Activated CD4-positive, alpha-beta T cell treated with anti-CD3 and anti-CD28 coated beads for 1 hour (primary cell): ENCODE measurements at regions not wholly inside any gene's neighbourhood (a gene's known extent, or its start where the extent isn't known, plus 50 kb on each side); places are given as distances from the start of the nearest gene placed in this dataset.

Experiments
- DNase-seq: peaks from one replicate; pipeline ENCODE4 v3.0.0-alpha.2; 2020

DNA sequence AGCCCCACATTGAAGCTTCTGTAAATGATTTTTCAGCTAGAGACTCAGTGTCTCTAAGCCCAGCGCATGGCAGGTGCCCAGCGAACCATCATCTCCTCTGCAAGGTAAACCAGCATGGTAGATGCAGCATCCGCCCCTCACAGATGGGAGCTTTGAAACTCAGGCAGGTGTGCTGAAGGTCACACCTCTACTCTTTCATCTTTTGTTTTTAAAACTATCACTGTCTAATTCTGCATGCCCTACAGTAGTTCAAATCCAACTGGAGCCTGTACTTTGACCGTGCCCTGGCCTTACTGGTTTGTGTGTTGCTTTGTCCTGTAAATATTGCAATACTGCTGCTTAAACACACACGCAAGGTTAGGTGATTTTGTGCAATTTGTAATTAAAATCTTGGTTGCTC, 831.1 kb downstream of the GALR1 start:
- no peak for DNase-seq

- DNase-seq, result no peak
Measured at GRCh38 chr18:78082816-78083215, 833.2 kb downstream of the GALR1 start.

DNA sequence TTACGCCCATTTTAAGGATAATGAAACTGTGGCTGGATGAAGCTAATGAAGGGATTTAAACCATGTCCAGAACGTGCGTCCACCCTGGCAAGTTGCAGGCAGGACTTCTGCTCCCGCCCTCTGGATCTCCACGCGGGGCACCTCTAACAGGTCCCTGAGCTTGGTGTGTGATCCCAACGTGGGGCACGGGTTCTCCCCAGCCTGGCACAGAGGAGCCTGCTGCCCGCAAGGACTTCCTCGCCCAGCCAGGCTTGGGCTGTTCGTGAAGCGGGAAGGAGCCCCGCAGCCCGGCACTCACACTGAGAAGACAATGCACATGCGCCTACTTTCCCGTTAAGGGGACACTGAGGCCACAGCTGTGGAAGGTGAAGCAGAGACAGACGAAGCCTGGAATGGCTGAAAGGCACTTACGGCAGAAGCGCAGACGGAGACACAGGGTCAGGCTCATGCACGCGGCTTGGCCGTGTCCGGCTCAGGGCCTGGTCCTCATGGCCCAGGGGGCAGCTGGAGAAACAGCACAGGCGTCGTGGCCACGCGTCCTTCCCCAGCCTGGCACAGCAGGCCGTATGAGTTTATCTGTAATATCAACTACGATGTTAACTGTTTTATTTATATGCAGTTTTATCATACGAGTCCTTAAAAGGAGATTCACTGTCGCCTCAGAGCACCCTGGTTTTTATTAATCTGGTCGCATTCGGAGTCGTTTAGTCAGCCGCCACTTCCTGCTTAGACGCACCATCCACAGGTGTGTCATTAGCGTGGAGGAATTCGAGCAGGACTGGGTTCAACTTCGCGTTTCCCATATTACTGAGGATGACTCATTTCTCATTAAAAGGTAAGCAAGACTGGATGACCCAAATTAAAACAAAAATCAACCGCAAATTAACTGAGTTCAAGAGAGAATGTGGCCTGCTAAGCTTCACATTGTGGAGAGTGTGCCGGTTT, 835.9 kb downstream of the GALR1 start:
- no peak for DNase-seq

- DNase-seq, result no peak
Measured at GRCh38 chr18:78086931-78087330, 837.3 kb downstream of the GALR1 start.

DNA sequence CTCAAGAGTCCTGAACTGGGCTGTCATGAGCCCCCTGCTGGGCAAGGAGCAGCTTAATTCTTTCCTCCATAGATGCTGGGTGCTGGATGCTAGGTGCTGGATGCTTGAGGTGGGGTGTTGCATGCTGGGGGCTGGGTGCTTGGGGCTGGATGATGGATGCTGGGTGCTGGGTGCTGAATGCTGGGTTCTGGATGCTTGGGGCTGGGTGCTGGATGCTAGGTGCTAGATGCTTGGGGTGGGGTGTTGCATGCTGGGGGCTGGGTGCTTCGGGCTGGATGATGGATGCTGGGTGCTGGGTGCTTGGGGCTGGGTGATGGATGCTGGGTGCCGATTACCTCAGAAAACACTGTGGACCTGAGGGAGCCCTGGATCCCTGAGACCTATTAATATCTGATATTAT, 837.7 kb downstream of the GALR1 start:
- DNase-seq, result no peak

- no peak for DNase-seq
Measured at GRCh38 chr18:78090584-78090983, 840.9 kb downstream of the GALR1 start.

DNA sequence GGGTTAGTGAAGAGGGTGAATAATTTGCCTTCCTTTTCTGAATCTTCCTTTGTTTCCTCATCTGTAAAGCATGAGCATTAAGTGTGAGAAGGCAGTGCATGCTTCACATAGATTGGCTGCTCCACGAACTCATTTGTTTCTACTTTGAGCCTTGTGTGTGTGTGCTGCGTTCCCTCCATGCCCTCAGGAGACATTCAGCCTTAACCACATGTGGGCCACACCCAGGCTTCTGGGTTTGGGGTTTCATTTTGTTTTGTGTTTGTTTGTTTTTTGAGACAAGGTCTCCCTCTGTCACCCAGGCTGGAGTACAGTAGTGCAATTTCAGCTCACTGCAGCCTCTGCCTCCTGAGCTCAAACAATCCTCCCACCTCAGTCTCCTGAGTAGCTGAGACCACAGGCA, 843.3 kb downstream of the GALR1 start:
- no peak for DNase-seq

GRCh38 chr18:78099979-78100588, 850.4 kb downstream of the GALR1 start:
- no peak for DNase-seq

- no peak for DNase-seq
Measured at GRCh38 chr18:78101091-78101490, 851.4 kb downstream of the GALR1 start.

- DNase-seq, result no peak
Measured at GRCh38 chr18:78102135-78102534, 852.5 kb downstream of the GALR1 start.

GRCh38 chr18:78105611-78106010, 856.0 kb downstream of the GALR1 start:
- no peak for DNase-seq

GRCh38 chr18:78106946-78107345, 857.3 kb downstream of the GALR1 start:
- no peak for DNase-seq

DNA sequence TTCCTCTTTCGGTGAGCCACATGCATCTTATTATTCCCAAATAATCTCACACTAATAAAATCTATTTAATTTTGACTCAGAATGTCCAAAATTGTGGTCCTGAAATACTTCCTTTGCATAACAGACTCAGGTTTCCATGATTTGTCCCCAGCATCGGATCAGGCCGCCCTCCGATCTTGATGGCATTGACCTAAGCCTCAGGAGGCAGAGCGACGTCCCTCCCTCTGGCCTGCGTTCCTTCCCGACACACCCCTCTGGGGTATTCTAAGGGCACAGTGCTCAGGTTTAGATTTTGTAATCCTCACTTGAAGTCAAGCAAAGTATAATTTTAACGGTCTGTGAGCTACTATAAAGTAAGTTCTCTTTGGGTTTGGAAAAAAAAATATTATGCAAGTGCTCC, 857.7 kb downstream of the GALR1 start:
- DNase-seq, result no peak

DNA sequence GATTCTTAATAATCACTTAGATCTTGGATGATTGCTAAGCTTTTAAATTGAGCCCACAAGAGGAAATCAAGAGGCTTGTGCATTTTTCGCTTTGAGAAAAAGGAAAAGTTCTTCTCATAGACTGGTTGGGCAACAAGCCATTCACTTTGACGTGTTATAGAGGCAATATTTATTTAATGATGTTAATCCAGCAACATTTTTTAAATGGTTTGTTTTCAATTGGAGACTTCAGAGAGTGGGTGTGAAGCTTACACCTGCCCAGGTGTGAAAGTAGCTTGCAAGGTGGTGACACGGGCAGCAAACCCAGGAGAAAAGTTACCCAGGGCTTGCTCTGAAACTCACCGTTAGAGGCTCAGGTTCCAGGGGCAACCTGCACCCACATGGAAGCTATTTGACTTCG, 858.9 kb downstream of the GALR1 start:
- DNase-seq, result no peak

GRCh38 chr18:78113136-78113939, 863.7 kb downstream of the GALR1 start:
- DNase-seq, result no peak

DNA sequence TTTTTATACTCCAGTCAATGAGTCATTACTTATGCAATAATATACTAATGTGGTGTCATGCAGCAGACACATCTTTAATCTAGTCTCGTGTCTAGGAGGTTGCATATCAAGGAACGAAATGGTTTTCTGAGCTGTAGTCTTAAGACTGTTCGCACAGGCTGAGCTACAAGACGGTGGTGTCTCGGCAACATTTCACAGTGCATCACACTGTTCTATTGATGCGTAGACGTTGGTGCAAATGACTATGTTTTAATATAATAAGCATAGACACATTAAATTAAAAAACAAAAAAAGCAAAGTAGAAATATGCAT, 864.2 kb downstream of the GALR1 start:
- no peak for DNase-seq

DNA sequence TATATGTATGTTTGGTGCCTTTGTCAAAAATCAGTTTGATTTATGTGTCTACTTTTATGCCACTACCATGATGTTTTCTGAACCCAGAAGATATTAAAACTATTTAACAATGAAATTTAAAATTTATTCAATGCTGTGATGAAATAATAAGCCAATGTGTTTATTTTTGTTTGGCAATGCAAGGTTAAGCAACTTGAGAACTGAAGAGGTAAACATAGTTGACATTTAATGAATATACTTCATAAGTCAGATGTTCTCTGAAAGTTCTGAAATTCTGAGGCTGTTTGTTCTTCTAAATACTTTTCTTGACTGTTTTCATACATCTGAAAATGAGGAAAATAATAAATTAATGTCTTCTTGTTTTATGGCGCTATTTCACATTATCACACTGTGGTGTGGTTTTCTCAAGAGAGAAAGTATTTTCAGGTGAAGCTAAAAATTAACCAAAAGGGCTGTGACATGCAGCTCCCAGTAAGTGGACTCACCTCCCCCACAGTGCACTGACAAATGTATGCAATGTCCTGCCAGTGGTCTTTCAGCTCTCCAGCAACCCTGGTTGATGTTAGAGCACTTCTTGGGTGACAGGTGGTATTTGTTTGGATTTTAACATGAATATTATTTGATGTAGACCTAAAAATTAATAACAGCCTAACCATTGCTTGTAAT, 863.6 kb upstream of the SALL3 start:
- no peak for DNase-seq

DNA sequence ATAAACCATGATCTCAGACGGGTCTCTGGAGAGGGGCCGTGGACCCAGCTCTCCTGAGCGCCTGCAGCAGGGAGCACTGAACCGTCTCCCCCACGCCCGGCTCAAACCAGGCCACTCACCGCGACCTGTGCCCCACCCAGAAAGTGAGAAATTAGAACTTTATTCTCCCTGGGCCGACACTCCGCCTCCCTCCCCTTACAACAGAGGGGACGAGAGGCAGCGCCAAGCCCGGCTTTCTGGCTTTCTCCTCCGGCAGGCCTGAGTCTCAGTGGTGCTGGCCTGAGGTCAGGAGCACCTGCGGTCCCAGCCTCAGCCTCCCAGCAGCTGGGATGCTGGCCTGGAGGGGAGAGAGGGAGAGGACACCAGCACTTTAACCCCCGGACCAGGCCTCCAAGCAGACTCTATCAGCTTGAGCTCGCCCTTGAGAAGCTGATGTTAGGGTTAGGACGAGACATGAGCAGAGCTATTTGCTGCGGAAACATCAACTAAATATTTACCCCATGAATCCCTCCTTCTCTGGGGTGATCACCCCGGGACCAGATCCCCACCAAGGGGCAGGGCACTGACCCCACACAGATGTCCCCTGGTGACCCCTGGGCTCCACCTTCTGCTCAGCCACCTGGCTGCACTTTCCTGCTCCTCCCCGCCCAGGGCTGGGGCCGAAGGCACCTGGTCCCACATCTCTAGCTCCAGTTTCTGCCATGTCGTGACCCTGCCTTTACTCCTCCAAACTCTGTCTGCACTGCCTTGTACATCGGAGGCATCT, 856.3 kb upstream of the SALL3 start:
- DNase-seq, result no peak

GRCh38 chr18:78123926-78124797, 855.5 kb upstream of the SALL3 start:
- DNase-seq, result no peak

- no peak for DNase-seq
Measured at GRCh38 chr18:78125206-78125896, 854.3 kb upstream of the SALL3 start.

GRCh38 chr18:78126106-78126505, 853.5 kb upstream of the SALL3 start:
- DNase-seq, result no peak
